ENCODE measurements at regions not wholly inside any gene's neighbourhood (a gene's known extent, or its start where the extent isn't known, plus 50 kb on each side); places are given as distances from the start of the nearest gene placed in this dataset.

- H3K27ac ChIP-seq (ENCODE audit: low read length), result no peak overlapping the region
- H2AFZ ChIP-seq (ENCODE audit: low read depth, low read length), result no peak overlapping the region
- no peak for DNase-seq
Measured at GRCh38 chr6:19331089-19331488, 506.1 kb upstream of the ID4 start.

GRCh38 chr6:19332806-19333460, 504.2 kb upstream of the ID4 start:
- H2AFZ ChIP-seq (ENCODE audit: low read depth, low read length), result no peak overlapping the region
- no peaks in the 10 kb centered on the region for H3K27me3 ChIP-seq (ENCODE audit: insufficient read depth, low read length, poor library complexity)
- H3K27ac ChIP-seq (ENCODE audit: low read length), result no peak overlapping the region
- ATAC-seq (ENCODE audit: insufficient read depth, low read depth) (no peak), DNase-seq (no peak)
- H3K36me3 ChIP-seq (ENCODE audit: insufficient read depth, low read length), result no peaks in the 10 kb centered on the region
- H3K4me2 ChIP-seq (ENCODE audit: insufficient read depth, low read length), result no peak overlapping the region
- no peaks in the 10 kb centered on the region for H3K9me3 ChIP-seq (ENCODE audit: insufficient read depth, low read length, severe bottlenecking)
- H4K20me1 ChIP-seq (ENCODE audit: insufficient read depth, low read length), result no peaks in the 10 kb centered on the region
- TF ChIP-seq CTCF (IDR thresholded peaks at IDR 0.05; ENCODE audit: borderline replicate concordance, extremely low read depth, low read length, poor library complexity, severe bottlenecking) (no peak), EZH2 (IDR thresholded peaks at IDR 0.05; ENCODE audit: borderline replicate concordance, low read depth, low read length, severe bottlenecking) (no peak)
- H3K9ac ChIP-seq (ENCODE audit: low read depth, low read length), result no peak overlapping the region
- H3K4me1 ChIP-seq (ENCODE audit: insufficient read depth, low read length), result no peaks in the 10 kb centered on the region
- H3K79me2 ChIP-seq (ENCODE audit: insufficient read depth, low read length), result no peaks in the 10 kb centered on the region
- no peak overlapping the region for H3K4me3 ChIP-seq (ENCODE audit: low read depth in 1 of 2, low read length in 2 of 2)

More at GRCh38 chr6:19331089-19331488, 506.1 kb upstream of the ID4 start:
- no peaks in the 10 kb centered on the region for H3K9me3 ChIP-seq (ENCODE audit: insufficient read depth, low read length, severe bottlenecking)
- H3K4me2 ChIP-seq (ENCODE audit: insufficient read depth, low read length), result no peak overlapping the region
- no peaks in the 10 kb centered on the region for H3K36me3 ChIP-seq (ENCODE audit: insufficient read depth, low read length)
- no peaks in the 10 kb centered on the region for H4K20me1 ChIP-seq (ENCODE audit: insufficient read depth, low read length)
- H3K27me3 ChIP-seq (ENCODE audit: insufficient read depth, low read length, poor library complexity), result no peaks in the 10 kb centered on the region
- TF ChIP-seq EZH2 (IDR thresholded peaks at IDR 0.05; ENCODE audit: borderline replicate concordance, low read depth, low read length, severe bottlenecking) (no peak), CTCF (IDR thresholded peaks at IDR 0.05; ENCODE audit: borderline replicate concordance, extremely low read depth, low read length, poor library complexity, severe bottlenecking) (no peak)
- H3K9ac ChIP-seq (ENCODE audit: low read depth, low read length), result no peak overlapping the region
- ATAC-seq (ENCODE audit: insufficient read depth, low read depth), result no peak
- no peaks in the 10 kb centered on the region for H3K4me1 ChIP-seq (ENCODE audit: insufficient read depth, low read length)
- no peak overlapping the region for H3K4me3 ChIP-seq (ENCODE audit: low read depth in 1 of 2, low read length in 2 of 2)
- H3K79me2 ChIP-seq (ENCODE audit: insufficient read depth, low read length), result no peaks in the 10 kb centered on the region

- no peak for TF ChIP-seq EZH2 (IDR thresholded peaks at IDR 0.05; ENCODE audit: borderline replicate concordance, low read depth, low read length, severe bottlenecking)
- no peak for TF ChIP-seq CTCF (IDR thresholded peaks at IDR 0.05; ENCODE audit: borderline replicate concordance, extremely low read depth, low read length, poor library complexity, severe bottlenecking)
- H3K79me2 ChIP-seq (ENCODE audit: insufficient read depth, low read length), result no peaks in the 10 kb centered on the region
- no peak for DNase-seq
Measured at GRCh38 chr6:19333936-19334335, 503.2 kb upstream of the ID4 start.

More at GRCh38 chr6:19333936-19334335, 503.2 kb upstream of the ID4 start:
- Histone ChIP-seq H3K9me3 (ENCODE audit: insufficient read depth, low read length, severe bottlenecking) (no peaks in the 10 kb centered on the region), H3K9ac (ENCODE audit: low read depth, low read length) (no peak overlapping the region), H3K27me3 (ENCODE audit: insufficient read depth, low read length, poor library complexity) (no peaks in the 10 kb centered on the region), H3K4me1 (ENCODE audit: insufficient read depth, low read length) (no peaks in the 10 kb centered on the region), H3K4me3 (ENCODE audit: low read depth in 1 of 2, low read length in 2 of 2) (no peak overlapping the region), H3K36me3 (ENCODE audit: insufficient read depth, low read length) (no peaks in the 10 kb centered on the region), H4K20me1 (ENCODE audit: insufficient read depth, low read length) (no peaks in the 10 kb centered on the region), H3K27ac (ENCODE audit: low read length) (no peak overlapping the region), H3K4me2 (ENCODE audit: insufficient read depth, low read length) (no peak overlapping the region), H2AFZ (ENCODE audit: low read depth, low read length) (no peak overlapping the region)
- ATAC-seq (ENCODE audit: insufficient read depth, low read depth), result no peak
